SK-N-MC (cell line): ENCODE measurements at regions not wholly inside any gene's neighbourhood (a gene's known extent, or its start where the extent isn't known, plus 50 kb on each side); places are given as distances from the start of the nearest gene placed in this dataset.

Experiments
- DNase-seq: peaks from one replicate; pipeline ENCODE4 v3.0.0-alpha.2; 2011; ENCODE audit warnings: low read depth, low spot score
- H3K27ac ChIP-seq: fragments of 200-600 bp; sonication (generic); 2 replicates; pipeline ENCODE4 v1.5.1; 2016; ENCODE audit warnings: mixed run types
- H3K36me3 ChIP-seq: fragments of 200-600 bp; sonication (generic); 2 replicates; pipeline ENCODE4 v1.6.1; 2017; ENCODE audit warnings: antibody characterized with exemption, low read length, mixed read lengths; ENCODE audit not compliant: insufficient read depth
- H3K4me3 ChIP-seq: fragments of 200-600 bp; sonication (generic); 2 replicates; pipeline ENCODE4 v1.5.1; 2016
- H3K9ac ChIP-seq: fragments of 200-600 bp; sonication (generic); 2 replicates; pipeline ENCODE4 v1.8.0; 2017; ENCODE audit warnings: mixed run types, mixed read lengths; ENCODE audit not compliant: insufficient read length
- H3K9me3 ChIP-seq: fragments of 200-600 bp; sonication (generic); 2 replicates; pipeline ENCODE4 v1.6.1; 2017; ENCODE audit warnings: low read depth, mild to moderate bottlenecking, antibody characterized with exemption, low read length, moderate library complexity, mixed read lengths
- EZH2 ChIP-seq: fragments of 200-600 bp; sonication (generic); IDR thresholded peaks from one replicate; pipeline ENCODE4 v1.6.1; 2017; ENCODE audit warnings: antibody characterized with exemption
- FOXP2 ChIP-seq: optimal IDR thresholded peaks from 2 replicates; pipeline ENCODE3; 2011; ENCODE audit warnings: mild to moderate bottlenecking, moderate library complexity; ENCODE audit not compliant: insufficient read depth; ENCODE audit errors: extremely low read length, control extremely low read depth
- POLR2AphosphoS5 ChIP-seq: IDR thresholded peaks from 2 replicates; pipeline ENCODE4 v1.6.1; 2012; ENCODE audit warnings: mild to moderate bottlenecking, low read depth, low read length, borderline replicate concordance

GRCh38 chr5:118778941-118779340 is 209.4 kb downstream of the DTWD2 start:
- no peak for DNase-seq
- no peaks in the 10 kb centered on the region for H3K36me3 ChIP-seq

GRCh38 chr5:118777189-118777736 is 211.1 kb downstream of the DTWD2 start:
- H3K9me3 ChIP-seq: no peaks in the 10 kb centered on the region
- no peak overlapping the region for H3K27ac ChIP-seq
- no peak overlapping the region for H3K9ac ChIP-seq
- no peak overlapping the region for H3K4me3 ChIP-seq
- TF ChIP-seq FOXP2 (no peak), POLR2AphosphoS5 (no peak), EZH2 (no peak)
- H3K36me3 ChIP-seq: no peaks in the 10 kb centered on the region
- DNase-seq: no peak

More at GRCh38 chr5:118778941-118779340, 209.4 kb downstream of the DTWD2 start:
- TF ChIP-seq POLR2AphosphoS5 (no peak), EZH2 (no peak)
- Histone ChIP-seq H3K4me3 (no peak overlapping the region), H3K27ac (no peak overlapping the region), H3K9ac (no peak overlapping the region), H3K9me3 (no peaks in the 10 kb centered on the region)

GRCh38 chr5:118776755-118777154 is 211.6 kb downstream of the DTWD2 start:
- TF ChIP-seq POLR2AphosphoS5 (no peak), FOXP2 (no peak), EZH2 (no peak)
- Histone ChIP-seq H3K36me3 (no peaks in the 10 kb centered on the region), H3K9me3 (no peaks in the 10 kb centered on the region), H3K27ac (no peak overlapping the region), H3K4me3 (no peak overlapping the region), H3K9ac (no peak overlapping the region)
- DNase-seq: no peak

- H3K4me3 ChIP-seq: no peak overlapping the region
- H3K9ac ChIP-seq: no peak overlapping the region
- TF ChIP-seq FOXP2 (no peak), EZH2 (no peak), POLR2AphosphoS5 (no peak)
- no peaks in the 10 kb centered on the region for H3K9me3 ChIP-seq
- no peaks in the 10 kb centered on the region for H3K36me3 ChIP-seq
- no peak overlapping the region for H3K27ac ChIP-seq
- DNase-seq: no peak
Measured at GRCh38 chr5:118775790-118776499, 212.4 kb downstream of the DTWD2 start.

GRCh38 chr5:118768607-118769175 is 219.7 kb downstream of the DTWD2 start:
- DNase-seq: no peak
- no peaks in the 10 kb centered on the region for H3K36me3 ChIP-seq
- H3K9ac ChIP-seq: no peak overlapping the region
- no peak overlapping the region for H3K4me3 ChIP-seq
- H3K27ac ChIP-seq: no peak overlapping the region
- H3K9me3 ChIP-seq: no peaks in the 10 kb centered on the region
- TF ChIP-seq EZH2: no peak
- TF ChIP-seq POLR2AphosphoS5: no peak
- TF ChIP-seq FOXP2: no peak

- Histone ChIP-seq H3K36me3 (no peaks in the 10 kb centered on the region), H3K9me3 (no peaks in the 10 kb centered on the region), H3K9ac (no peak overlapping the region), H3K4me3 (no peak overlapping the region), H3K27ac (no peak overlapping the region)
- no peak for DNase-seq
- TF ChIP-seq POLR2AphosphoS5 (no peak), FOXP2 (no peak), EZH2 (no peak)
Measured at GRCh38 chr5:118762291-118762690, 226.1 kb downstream of the DTWD2 start.

- no peaks in the 10 kb centered on the region for H3K9me3 ChIP-seq
- no peak overlapping the region for H3K9ac ChIP-seq
- no peak for DNase-seq
- H3K36me3 ChIP-seq: no peaks in the 10 kb centered on the region
- H3K4me3 ChIP-seq: no peak overlapping the region
- no peak for TF ChIP-seq EZH2
- no peak for TF ChIP-seq FOXP2
- TF ChIP-seq POLR2AphosphoS5: no peak
- no peak overlapping the region for H3K27ac ChIP-seq
Measured at GRCh38 chr5:118761814-118762213, 226.5 kb downstream of the DTWD2 start.

- Histone ChIP-seq H3K36me3 (no peaks in the 10 kb centered on the region), H3K4me3 (no peak overlapping the region), H3K9me3 (no peaks in the 10 kb centered on the region), H3K27ac (no peak overlapping the region), H3K9ac (no peak overlapping the region)
- DNase-seq: no peak
- TF ChIP-seq EZH2: no peak
- TF ChIP-seq POLR2AphosphoS5: no peak
- TF ChIP-seq FOXP2: no peak
Measured at GRCh38 chr5:118752969-118753368, 235.4 kb downstream of the DTWD2 start.
